ENCODE measurements at regions not wholly inside any gene's neighbourhood (a gene's known extent, or its start where the extent isn't known, plus 50 kb on each side); places are given as distances from the start of the nearest gene placed in this dataset.

DNA sequence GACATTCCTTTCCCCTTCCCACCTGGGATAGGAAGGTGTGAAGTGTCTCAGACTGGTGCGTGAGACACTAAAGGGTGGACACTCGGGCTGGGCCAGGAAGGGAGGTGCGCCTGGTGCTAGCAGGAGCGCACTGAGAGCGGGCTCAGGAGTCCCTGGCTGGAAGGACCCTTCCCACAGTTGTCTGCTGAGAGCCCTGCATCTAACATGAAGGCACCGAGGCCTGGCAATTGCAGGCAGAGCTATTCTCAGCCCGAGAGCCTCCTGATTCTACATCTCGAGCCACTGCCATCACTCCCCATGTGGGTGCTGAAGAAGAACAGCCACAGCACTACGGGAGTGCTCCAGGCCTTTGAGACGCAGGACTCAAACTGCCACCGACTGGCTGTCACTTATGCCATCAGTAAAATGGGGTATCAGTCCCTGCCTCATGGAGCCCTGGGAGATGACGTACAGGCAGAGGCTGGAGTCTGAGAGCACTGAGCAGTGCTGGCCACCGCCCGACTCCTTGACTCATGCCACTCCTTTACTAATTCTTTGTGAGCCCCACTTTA, 159.4 kb downstream of the KLF13 start:
- no peak for TF ChIP-seq CTCF (IDR thresholded peaks at IDR 0.05; ENCODE audit: insufficient read depth, low read depth, low read length)
- no peak for TF ChIP-seq EZH2 (IDR thresholded peaks at IDR 0.05; ENCODE audit: insufficient read depth, low read length)
